ENCODE measurements at regions not wholly inside any gene's neighbourhood (a gene's known extent, or its start where the extent isn't known, plus 50 kb on each side); places are given as distances from the start of the nearest gene placed in this dataset.

DNA sequence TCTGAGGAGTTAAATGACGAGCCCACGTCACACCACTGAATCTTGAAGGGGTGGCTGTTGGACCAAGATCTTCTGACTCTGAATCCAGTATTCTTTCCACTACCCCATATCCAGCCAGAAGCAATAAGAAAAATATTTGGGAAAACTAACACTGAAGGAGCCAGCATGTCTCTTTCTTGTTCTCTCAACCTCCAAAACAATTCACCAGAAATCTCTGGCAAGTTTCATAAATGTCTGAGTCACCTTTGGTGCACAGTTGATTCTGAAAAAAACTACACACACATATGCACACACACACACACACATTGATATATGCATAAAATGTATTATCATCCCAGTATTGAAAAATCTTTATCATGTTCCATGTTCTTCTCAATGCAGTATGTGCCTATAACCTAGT, 104.3 kb upstream of the BLID start:
- intact Hi-C loops (cut with micrococcal nuclease) = no loop called here
- H3K9me3 Mint-ChIP-seq = no peaks in the 10 kb centered on the region

DNA sequence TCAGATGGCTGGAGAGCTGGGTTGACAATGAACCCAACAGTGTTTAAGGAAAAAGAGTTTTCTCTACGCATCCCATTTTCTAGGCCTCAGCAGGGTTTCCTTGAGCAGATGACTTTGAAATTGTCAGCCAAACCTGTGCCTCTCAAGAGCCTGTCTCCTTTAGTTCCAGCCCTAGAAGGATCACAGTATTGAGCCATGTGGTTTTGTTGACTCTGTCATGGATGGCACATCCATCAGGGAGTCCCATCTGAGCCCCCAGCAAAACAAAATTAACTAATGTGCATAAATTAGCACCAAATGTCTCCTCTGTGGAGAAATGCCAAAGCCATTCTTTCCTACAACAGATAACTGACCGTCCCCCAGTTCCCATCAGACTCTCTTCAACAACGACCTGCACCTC, 103.8 kb upstream of the BLID start:
- intact Hi-C loops (cut with micrococcal nuclease) = no loop called here
- Mint-ChIP-seq H3K9me3 (no peaks in the 10 kb centered on the region), H3K4me1 (ENCODE audit: low read depth) (no peaks in the 10 kb centered on the region), H3K27ac (no peak overlapping the region), H3K27me3 (ENCODE audit: insufficient read depth) (peaks cover 5% of the 10 kb centered on the region), H3K4me3 (no peak overlapping the region), H3K36me3 (ENCODE audit: low read depth) (no peaks in the 10 kb centered on the region)
- DNase-seq (ENCODE audit: low spot score) = no peak

More for the DNA sequence above, 104.3 kb upstream of the BLID start:
- Mint-ChIP-seq H3K27me3 (ENCODE audit: insufficient read depth) (peaks cover 5% of the 10 kb centered on the region), H3K4me3 (no peak overlapping the region), H3K4me1 (ENCODE audit: low read depth) (no peaks in the 10 kb centered on the region), H3K27ac (no peak overlapping the region), H3K36me3 (ENCODE audit: low read depth) (no peaks in the 10 kb centered on the region)
- no peak for DNase-seq (ENCODE audit: low spot score)

DNA sequence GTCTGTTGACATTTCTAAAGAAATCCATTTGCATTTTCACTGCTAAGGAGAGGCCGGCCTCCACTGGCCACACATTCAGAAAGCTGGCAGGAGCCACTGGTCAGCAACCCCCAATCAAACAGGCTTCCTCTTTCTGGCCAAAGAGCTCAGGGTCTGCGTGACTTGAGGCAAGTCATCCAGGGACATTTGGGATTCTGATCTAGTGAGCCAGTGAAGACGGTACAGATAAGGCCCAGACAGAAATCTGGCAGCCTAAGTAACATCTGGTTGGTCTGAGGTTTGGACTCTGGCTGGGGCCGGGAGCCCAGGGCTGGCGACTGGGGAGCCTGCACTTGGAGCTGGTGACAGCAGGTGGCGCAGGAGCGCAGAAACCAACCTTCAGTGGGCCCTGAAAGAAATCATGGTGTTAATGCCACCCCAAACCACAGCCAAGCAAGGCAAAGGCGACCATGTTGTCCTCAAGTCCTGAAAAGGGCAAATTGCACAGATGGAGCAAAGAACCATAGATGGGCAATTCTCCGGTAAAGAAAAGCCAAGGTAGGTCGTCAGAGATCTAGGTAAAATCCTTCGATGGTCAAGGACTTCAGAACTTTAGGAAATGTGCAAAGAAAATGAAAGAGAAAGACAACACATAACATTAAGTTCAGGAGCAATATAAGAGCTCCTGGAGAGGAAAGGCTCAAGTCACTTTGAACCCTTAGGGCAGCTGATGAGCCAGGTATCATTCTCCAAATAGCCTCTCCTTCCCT, 99.4 kb upstream of the BLID start:
- Mint-ChIP-seq H3K4me1 (ENCODE audit: low read depth) (no peaks in the 10 kb centered on the region), H3K27me3 (ENCODE audit: insufficient read depth) (peaks cover 8% of the 10 kb centered on the region), H3K27ac (no peak overlapping the region), H3K4me3 (no peak overlapping the region), H3K9me3 (no peaks in the 10 kb centered on the region), H3K36me3 (ENCODE audit: low read depth) (no peaks in the 10 kb centered on the region)
- intact Hi-C loops (cut with micrococcal nuclease) = loop anchor here (1.0 kb wide), 1 partner anchor 290 kb away; no protein-coding TSS in a partner anchor
- DNase-seq (ENCODE audit: low spot score) = peak; percentile 1

DNA sequence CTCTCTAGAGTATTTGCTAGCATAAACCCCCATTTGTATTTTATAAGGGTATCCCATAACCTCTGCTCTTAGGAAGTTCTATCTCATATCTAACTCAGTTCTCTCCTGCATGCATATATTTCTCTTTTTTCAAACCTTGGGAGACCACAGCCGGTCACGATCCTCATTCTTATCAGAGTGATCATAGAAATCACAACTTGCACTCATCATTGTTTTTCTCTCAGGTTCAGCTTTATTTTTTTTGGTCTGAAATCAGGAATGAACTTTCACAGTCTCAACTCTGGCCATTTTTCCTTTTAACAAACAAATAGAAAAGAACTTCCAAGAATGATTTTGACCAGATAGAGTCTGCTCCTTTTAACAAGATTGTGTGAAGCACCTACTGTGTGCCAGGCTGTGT, 98.6 kb upstream of the BLID start:
- no peaks in the 10 kb centered on the region for H3K9me3 Mint-ChIP-seq
- intact Hi-C loops (cut with micrococcal nuclease) = no loop called here

DNA sequence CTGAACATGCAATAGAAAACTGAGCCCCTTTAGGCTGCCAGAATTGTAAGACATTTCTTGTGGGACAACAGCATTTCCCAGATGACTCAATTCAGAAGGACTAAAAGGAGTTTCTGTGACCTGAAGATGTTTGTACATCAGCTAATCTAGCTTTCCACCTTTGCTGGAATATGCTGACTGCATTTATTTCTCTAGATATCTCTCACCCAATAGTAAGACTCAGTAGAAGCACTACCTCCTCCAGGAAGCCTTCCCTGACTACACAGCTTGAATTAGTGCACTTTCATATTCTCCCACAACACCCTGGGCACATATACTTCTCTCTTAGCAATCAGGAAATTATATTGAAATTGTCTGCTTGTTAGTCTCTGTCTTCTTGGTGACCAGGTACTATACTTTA, 98.1 kb upstream of the BLID start:
- peaks cover 8% of the 10 kb centered on the region for H3K27me3 Mint-ChIP-seq (ENCODE audit: insufficient read depth)
- no peak overlapping the region for H3K4me3 Mint-ChIP-seq
- no peaks in the 10 kb centered on the region for H3K9me3 Mint-ChIP-seq
- H3K36me3 Mint-ChIP-seq (ENCODE audit: low read depth) = no peaks in the 10 kb centered on the region
- no peaks in the 10 kb centered on the region for H3K4me1 Mint-ChIP-seq (ENCODE audit: low read depth)
- no peak overlapping the region for H3K27ac Mint-ChIP-seq
- intact Hi-C loops (cut with micrococcal nuclease) = no loop called here
- DNase-seq (ENCODE audit: low spot score) = no peak

More for the DNA sequence above, 98.6 kb upstream of the BLID start:
- peaks cover 8% of the 10 kb centered on the region for H3K27me3 Mint-ChIP-seq (ENCODE audit: insufficient read depth)
- H3K27ac Mint-ChIP-seq = no peak overlapping the region
- H3K36me3 Mint-ChIP-seq (ENCODE audit: low read depth) = no peaks in the 10 kb centered on the region
- no peak for DNase-seq (ENCODE audit: low spot score)
- H3K4me1 Mint-ChIP-seq (ENCODE audit: low read depth) = no peaks in the 10 kb centered on the region
- no peak overlapping the region for H3K4me3 Mint-ChIP-seq

DNA sequence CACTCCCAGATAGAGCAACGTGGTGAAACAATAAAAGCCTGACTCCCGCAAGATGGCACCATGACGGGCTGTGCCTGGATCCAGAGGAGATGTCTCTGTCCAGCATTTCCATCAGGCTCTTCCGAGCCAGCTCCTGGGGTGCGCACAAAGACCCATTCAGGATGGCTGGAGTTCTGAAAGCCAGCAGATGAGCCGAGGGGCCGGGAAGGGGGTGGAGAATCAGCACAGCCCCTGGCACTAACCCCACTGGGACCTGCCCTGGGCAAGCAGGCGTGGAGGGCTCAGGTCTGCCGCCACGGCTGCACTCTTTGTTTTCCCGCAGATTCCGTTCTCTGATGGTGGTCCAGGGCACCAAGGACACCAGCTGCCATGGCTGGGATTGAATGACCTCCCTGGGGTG, 97.2 kb upstream of the BLID start:
- H3K9me3 Mint-ChIP-seq = no peaks in the 10 kb centered on the region
- H3K27ac Mint-ChIP-seq = no peak overlapping the region
- H3K27me3 Mint-ChIP-seq (ENCODE audit: insufficient read depth) = peaks cover 8% of the 10 kb centered on the region
- DNase-seq (ENCODE audit: low spot score) = no peak
- H3K36me3 Mint-ChIP-seq (ENCODE audit: low read depth) = no peaks in the 10 kb centered on the region
- no peaks in the 10 kb centered on the region for H3K4me1 Mint-ChIP-seq (ENCODE audit: low read depth)
- intact Hi-C loops (cut with micrococcal nuclease) = no loop called here
- H3K4me3 Mint-ChIP-seq = no peak overlapping the region

DNA sequence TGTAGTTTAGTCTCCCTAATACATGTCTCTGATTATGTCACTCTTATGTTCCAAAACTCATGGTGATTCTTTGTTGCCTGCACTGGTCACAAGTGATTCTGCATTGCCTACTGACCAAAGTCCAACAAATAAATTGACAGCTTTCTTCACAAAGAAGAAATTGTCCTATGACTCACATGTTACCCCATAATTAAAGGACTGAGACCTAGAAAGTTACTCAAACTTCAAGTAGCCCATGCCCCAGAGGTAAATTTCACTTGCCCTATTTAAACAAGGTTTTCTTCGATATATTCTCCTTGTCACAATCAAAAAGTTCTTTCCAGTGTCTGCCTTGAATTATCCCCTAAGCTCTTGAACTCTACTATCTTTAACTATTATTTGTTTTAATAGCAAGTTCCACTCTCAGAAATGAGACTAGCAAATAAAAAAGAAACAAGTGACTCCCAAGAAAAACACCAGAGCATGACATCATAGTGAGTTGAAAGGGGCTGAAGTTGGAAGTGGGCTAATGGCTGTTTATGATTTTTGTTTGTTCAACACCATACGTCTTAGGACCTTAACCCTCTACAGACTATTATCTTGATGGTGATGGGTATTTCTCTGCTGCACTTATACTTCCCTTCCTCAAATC, 94.5 kb upstream of the BLID start:
- Mint-ChIP-seq H3K27ac (no peak overlapping the region), H3K4me1 (ENCODE audit: low read depth) (no peaks in the 10 kb centered on the region), H3K4me3 (no peak overlapping the region), H3K27me3 (ENCODE audit: insufficient read depth) (peaks cover 12% of the 10 kb centered on the region), H3K9me3 (no peaks in the 10 kb centered on the region), H3K36me3 (ENCODE audit: low read depth) (no peaks in the 10 kb centered on the region)
- intact Hi-C loops (cut with micrococcal nuclease) = no loop called here
- DNase-seq (ENCODE audit: low spot score) = no peak

DNA sequence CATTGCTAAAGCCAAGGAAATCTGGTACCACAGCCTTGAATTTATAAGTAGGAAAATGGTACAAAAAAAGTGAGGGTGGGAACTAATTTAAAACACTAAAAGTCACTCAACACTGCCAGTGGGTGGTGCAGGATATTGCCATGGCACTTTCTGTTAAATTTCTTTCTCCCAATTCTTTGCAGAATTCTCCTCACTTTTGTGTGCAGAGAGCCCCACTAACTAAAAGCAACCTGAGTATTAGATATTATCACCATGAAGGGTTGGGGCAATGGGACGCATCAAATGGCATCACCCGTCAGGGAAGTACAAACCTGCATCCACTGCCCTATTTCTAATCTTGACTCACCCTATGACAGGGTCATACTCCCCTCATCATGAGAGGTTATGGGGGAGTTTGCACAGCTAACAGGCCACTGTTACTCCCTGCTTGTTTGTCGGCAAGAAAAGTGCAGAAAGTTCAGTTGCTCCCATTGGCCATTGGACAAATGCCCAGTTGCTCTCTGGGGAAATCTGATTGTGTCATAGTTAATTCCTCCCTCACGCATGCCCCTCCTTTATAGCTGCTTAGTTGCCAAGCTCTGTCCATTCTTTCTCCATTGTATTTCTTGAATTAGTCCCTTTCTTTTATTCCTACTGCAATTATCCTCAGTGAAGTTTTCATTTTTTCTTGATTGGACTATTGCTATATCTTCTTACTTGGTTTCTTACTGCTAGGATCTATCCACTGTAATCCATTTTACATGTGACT, 93.8 kb upstream of the BLID start:
- Mint-ChIP-seq H3K27ac (no peak overlapping the region), H3K27me3 (ENCODE audit: insufficient read depth) (peaks cover 12% of the 10 kb centered on the region), H3K4me1 (ENCODE audit: low read depth) (no peaks in the 10 kb centered on the region), H3K4me3 (no peak overlapping the region), H3K9me3 (no peaks in the 10 kb centered on the region), H3K36me3 (ENCODE audit: low read depth) (no peaks in the 10 kb centered on the region)
- intact Hi-C loops (cut with micrococcal nuclease) = no loop called here
- no peak for DNase-seq (ENCODE audit: low spot score)

DNA sequence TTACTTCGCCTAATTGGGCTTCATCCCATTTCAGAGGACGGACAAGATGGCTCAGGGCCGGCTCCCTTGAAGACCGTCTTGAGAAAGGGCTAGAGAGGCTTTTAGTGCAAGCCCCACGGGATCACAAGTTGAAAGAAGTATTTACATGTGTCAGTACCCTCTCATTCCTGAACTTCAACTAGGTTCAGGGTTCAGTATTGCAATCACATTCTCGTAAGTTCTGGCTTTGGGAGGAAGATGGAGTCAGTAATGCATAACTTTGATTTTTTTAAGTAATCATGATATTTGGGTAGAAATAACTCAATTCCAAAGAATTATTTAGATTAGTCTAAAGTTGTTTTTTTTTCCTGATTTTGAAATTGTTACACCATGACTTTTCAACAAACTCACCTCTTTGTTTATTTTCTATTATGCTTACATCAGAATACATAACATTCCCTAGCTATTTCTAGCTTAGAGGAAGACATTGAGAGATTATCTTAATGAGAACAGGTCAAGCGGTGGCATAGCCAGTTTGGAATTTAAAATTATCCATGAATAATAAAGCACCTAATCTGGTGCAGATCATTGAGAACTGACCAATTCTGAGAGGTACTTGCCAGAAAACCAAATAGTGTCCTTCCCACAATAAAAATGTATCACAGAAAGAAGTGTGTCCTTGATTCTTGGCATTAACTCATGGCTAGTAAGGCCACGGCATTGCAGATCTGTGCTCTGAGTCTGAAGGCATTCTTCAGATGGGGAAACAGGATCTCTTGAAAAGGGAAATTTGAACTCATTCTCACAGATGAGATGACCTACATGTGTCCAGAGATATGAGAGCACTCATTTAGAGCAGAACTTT, 92.1 kb upstream of the BLID start:
- Mint-ChIP-seq H3K36me3 (ENCODE audit: low read depth) (no peaks in the 10 kb centered on the region), H3K4me1 (ENCODE audit: low read depth) (no peaks in the 10 kb centered on the region), H3K27ac (no peak overlapping the region), H3K4me3 (no peak overlapping the region), H3K9me3 (no peaks in the 10 kb centered on the region), H3K27me3 (ENCODE audit: insufficient read depth) (peaks cover 11% of the 10 kb centered on the region)
- intact Hi-C loops (cut with micrococcal nuclease) = no loop called here
- DNase-seq (ENCODE audit: low spot score) = no peak

DNA sequence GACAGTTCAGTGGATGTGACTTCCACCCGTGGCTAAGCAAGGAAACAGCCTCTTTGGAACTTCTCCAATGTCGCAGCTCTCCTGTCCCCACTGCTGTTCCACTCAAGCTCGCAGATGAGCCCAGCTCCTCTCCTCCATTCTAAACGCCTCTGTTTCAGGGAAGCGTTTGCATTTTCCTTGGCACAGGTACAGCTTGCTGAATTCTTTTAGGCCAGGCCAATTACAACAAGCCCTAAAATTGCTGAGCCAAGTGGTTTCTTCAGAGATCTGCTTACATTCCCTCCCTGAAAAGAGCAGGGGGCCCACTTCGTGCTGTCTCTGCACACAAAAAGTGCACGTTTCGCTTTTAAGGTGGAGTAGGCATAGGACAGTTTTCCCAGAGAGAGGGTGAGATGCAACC, 91.5 kb upstream of the BLID start:
- DNase-seq (ENCODE audit: low spot score) = no peak
- peaks cover 9% of the 10 kb centered on the region for H3K27me3 Mint-ChIP-seq (ENCODE audit: insufficient read depth)
- intact Hi-C loops (cut with micrococcal nuclease) = no loop called here
- H3K4me1 Mint-ChIP-seq (ENCODE audit: low read depth) = no peaks in the 10 kb centered on the region
- H3K27ac Mint-ChIP-seq = no peak overlapping the region
- no peaks in the 10 kb centered on the region for H3K36me3 Mint-ChIP-seq (ENCODE audit: low read depth)
- H3K9me3 Mint-ChIP-seq = no peaks in the 10 kb centered on the region
- no peak overlapping the region for H3K4me3 Mint-ChIP-seq

DNA sequence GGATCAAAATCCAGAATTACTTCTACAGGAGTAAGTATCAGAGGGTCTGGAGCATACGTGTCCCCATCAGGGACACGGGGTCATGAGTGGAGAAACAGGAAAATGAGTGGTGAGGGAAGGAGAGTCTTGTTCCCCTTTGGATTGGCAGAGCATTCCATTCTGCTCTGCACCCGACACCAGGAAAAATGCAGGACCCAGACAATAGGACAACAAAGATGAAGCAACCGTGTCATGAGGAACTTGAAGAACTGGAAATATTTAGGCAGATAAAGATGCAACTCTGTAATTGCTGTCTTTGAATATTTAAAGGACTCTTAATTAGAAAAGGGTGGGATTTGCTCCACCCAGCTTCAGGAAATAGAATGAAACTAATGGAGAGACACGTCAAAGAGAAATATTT, 89.0 kb upstream of the BLID start:
- H3K4me3 Mint-ChIP-seq = no peak overlapping the region
- H3K9me3 Mint-ChIP-seq = no peaks in the 10 kb centered on the region
- DNase-seq (ENCODE audit: low spot score) = no peak
- intact Hi-C loops (cut with micrococcal nuclease) = no loop called here
- no peaks in the 10 kb centered on the region for H3K4me1 Mint-ChIP-seq (ENCODE audit: low read depth)
- no peaks in the 10 kb centered on the region for H3K36me3 Mint-ChIP-seq (ENCODE audit: low read depth)
- H3K27me3 Mint-ChIP-seq (ENCODE audit: insufficient read depth) = peaks cover 11% of the 10 kb centered on the region
- no peak overlapping the region for H3K27ac Mint-ChIP-seq

DNA sequence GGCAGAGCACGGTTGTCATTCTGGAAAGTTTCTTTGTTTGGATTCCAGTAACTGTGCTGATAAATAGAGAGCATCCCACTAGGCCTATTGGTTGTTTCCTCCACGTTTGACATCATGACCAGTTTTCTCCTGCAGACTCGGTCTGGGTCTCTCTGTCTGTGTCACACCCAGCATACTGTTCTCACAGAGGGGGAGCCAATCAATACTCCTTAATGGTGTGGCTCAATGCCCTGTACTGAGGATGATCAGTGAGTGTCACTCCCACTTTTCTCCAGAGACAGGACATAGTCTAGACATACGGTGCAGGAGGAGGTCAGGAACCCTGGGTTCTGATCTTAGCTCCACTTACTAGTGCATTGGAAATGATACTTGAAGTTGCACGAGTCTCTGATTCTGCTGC, 88.2 kb upstream of the BLID start:
- Mint-ChIP-seq H3K4me1 (ENCODE audit: low read depth) (no peaks in the 10 kb centered on the region), H3K36me3 (ENCODE audit: low read depth) (no peaks in the 10 kb centered on the region)

More for the DNA sequence above, 88.2 kb upstream of the BLID start:
- H3K9me3 Mint-ChIP-seq = no peaks in the 10 kb centered on the region
- H3K4me3 Mint-ChIP-seq = no peak overlapping the region
- intact Hi-C loops (cut with micrococcal nuclease) = no loop called here
- peaks cover 11% of the 10 kb centered on the region for H3K27me3 Mint-ChIP-seq (ENCODE audit: insufficient read depth)
- H3K27ac Mint-ChIP-seq = no peak overlapping the region
- DNase-seq (ENCODE audit: low spot score) = no peak

Measured in activated T-helper 1 cell treated with anti-CD3 and anti-CD28 coated beads, Interleukin-12 subunit alpha, Interleukin-12 subunit beta, Interleukin-2, Interleukin-4 antibody, amounts not matched to agents 30 ng/mL and 10 ng/mL and 1 ng/mL, durations not matched to agents 14 hours and 24 hours and 36 hours (primary cell).